Medulla oblongata (tissue), 1 donor: ENCODE measurements at regions not wholly inside any gene's neighbourhood (a gene's known extent, or its start where the extent isn't known, plus 50 kb on each side); places are given as distances from the start of the nearest gene placed in this dataset.

Source experiments
- DNase-seq: peaks from one replicate; pipeline ENCODE4 v3.0.0-alpha.2; 2015; ENCODE audit errors: extremely low spot score

GRCh38 chr1:187236676-187237075 lies 407.9 kb downstream of the PLA2G4A start:
- DNase-seq = no peak

DNA sequence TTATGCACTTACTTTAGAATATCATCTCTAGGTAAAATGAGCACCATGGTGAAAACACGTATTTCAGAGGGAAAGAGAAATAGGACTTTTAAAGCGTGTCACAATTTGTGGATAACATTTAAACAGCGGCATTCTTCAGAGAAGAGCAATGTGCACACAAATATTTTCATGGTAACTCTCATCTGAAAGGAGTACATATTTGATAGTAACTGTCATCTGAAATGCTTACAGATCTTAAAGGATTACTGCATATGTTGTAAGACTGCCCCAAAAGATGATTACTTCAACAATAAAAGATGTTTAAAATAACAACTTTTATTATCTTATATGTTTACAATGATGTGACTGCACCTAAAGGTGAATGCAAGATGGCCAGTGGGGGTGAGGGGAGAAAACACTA lies 408.8 kb downstream of the PLA2G4A start:
- DNase-seq = no peak

- DNase-seq = no peak
These were observed 413.2 kb downstream of the PLA2G4A start for GRCh38 chr1:187241971-187242370.

- DNase-seq = no peak
These were observed 415.9 kb downstream of the PLA2G4A start for GRCh38 chr1:187244623-187245022.

- no peak for DNase-seq
These were observed 416.5 kb downstream of the PLA2G4A start for GRCh38 chr1:187245201-187245600.

DNA sequence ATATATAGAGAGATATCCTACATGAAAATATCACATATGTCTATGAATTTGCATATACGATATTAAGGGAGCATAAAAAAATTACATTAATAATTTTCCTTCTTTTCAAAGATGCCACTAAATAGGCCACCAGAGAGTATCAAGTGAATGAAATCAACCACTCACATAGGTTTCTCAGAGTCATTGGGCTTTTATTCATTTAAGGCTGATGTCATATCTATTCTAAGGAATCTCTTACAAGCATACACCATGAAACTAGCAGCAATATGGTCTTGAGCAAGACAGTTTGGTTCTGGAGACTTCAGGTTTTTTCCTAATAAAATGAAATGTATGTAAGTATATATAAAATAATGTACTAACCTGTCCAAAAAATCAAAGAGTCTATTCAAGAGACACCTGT lies 420.4 kb downstream of the PLA2G4A start:
- DNase-seq = no peak

GRCh38 chr1:187252923-187253322 lies 424.2 kb downstream of the PLA2G4A start:
- DNase-seq = no peak

- DNase-seq = no peak
These were observed 428.7 kb downstream of the PLA2G4A start for GRCh38 chr1:187257476-187257875.

DNA sequence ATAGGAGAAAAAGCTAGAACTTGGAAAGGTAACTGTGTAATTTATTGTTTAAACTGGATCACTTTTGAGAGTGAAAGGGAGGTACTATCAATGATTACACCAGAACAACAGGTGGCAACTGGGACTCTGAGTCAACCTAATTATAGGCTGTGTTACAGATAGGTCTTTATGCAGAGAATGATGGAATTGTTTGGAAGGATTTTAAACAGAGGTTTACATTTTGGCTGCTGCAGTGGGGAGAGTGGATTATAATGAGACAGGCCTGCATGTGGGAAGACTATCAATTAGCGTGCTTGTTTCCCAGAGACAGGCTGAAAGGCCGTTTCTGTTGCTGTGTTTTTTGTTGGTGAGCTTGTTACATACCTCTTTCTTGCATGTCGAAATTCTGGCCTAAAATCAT lies 432.9 kb downstream of the PLA2G4A start:
- peak; percentile 46 for DNase-seq

DNA sequence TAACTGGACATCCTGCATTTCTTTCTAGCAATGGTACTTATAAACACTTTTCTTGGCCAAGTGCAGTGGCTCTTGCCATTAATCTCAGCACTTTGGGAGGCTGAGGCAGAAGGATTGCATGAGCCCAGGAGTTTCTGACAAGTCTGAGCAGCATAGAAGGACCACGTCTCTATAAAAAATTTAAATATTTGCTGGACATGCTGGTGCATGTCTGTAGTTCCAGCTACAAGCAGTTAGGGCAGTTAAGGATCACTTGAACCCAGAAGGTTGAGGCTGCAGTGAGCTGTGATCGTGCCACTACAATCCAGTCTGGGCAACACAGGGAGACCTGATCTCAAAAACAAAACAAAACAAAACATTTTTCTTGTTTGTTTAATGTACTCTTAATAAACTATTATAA lies 434.0 kb downstream of the PLA2G4A start:
- no peak for DNase-seq

- DNase-seq = peak; percentile 81
These were observed 436.4 kb downstream of the PLA2G4A start for GRCh38 chr1:187264995-187265602.

DNA sequence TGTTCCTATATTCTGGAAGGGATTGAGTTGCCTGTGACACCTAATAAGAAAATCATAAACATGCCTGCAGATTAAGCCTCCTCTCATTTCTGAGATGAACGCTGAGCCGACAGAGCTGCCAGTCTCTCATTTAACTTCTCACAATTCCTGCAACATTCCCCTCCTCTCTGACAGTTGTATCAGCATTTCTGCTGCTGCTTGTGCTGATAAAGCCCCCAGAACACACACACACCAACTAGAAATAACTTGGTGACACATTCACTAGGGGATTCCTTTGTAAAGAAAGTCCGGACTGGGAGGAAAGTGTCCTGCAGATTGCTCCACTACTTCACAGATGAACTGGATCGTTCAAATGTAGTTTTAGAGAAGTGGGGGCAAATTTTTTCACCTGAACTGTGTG lies 437.3 kb downstream of the PLA2G4A start:
- DNase-seq = no peak

DNA sequence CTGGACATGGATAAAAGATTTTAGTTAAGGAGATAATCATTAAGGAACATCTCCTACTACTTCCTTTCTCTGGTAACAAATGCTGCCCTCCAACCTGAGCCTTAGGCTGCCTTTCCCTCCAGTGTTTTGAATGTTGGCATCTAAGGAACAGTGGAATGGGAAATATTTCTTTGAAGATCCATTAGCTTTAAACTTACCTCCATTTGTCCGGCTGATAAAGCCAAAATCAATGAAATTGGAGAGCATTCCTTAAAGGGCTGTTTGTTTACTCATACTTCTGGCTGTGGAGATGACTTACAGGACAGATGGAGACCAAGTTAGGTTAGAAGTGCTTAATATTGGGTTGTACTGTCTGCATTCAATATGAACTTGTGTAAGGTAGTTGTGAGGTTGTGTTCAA lies 439.1 kb downstream of the PLA2G4A start:
- no peak for DNase-seq

DNA sequence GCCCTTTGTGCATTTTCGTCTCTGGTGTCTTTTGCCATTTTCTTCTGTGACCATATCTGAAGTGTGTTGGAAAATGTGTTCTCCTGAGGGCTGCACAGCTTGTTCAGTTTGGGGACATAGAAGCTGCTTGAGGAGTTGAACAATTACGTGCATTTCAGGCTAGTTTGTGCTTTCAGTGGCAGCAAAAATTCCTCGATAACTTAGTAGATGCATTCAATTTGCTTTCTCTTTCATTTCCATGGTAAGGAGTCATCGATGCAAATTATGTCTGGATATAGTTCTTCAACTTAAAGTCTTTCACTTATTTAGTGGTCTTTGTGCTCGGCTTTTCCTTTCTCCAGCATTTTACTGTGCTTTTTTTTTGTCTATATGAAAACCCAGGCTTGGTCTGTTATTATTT lies 441.5 kb downstream of the PLA2G4A start:
- no peak for DNase-seq

- DNase-seq = no peak
These were observed 446.6 kb downstream of the PLA2G4A start for GRCh38 chr1:187275346-187275745.

- DNase-seq = no peak
These were observed 447.3 kb downstream of the PLA2G4A start for GRCh38 chr1:187275985-187276575.

- DNase-seq = no peak
These were observed 447.9 kb downstream of the PLA2G4A start for GRCh38 chr1:187276677-187277076.

- no peak for DNase-seq
These were observed 451.3 kb downstream of the PLA2G4A start for GRCh38 chr1:187280031-187280430.

DNA sequence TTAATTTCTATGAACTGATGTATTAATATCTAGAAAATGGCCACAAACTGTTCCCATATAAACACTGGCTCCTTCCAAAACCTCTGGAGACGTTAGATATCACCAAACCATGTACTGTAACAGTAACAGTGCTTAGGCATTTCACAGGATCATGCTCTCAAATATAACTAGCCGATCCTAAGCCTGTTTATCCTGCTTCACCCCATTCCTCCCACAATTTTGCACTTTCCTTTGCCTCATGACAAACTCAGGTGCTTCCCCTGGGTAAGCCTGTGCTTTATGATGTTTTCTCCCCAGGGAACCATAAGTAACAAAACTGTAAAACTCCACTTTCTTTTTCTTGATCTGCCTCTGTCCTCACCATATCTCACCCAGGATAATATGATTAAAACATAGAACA lies 452.3 kb downstream of the PLA2G4A start:
- no peak for DNase-seq

- DNase-seq = no peak
These were observed 455.2 kb downstream of the PLA2G4A start for GRCh38 chr1:187283984-187284383.

GRCh38 chr1:187294421-187295201 lies 465.9 kb downstream of the PLA2G4A start:
- DNase-seq = no peak

- no peak for DNase-seq
These were observed 471.3 kb downstream of the PLA2G4A start for GRCh38 chr1:187300081-187300480.
